GM21737 (cell line): ENCODE measurements at regions not wholly inside any gene's neighbourhood (a gene's known extent, or its start where the extent isn't known, plus 50 kb on each side); places are given as distances from the start of the nearest gene placed in this dataset.

Experiments
- ATAC-seq: cut with Tn5 transposase; IDR thresholded peaks from one replicate; pipeline ENCODE4 v1.9.1; 2021; ENCODE audit warnings: mild to moderate bottlenecking, moderate library complexity; ENCODE audit not compliant: unreplicated experiment

DNA sequence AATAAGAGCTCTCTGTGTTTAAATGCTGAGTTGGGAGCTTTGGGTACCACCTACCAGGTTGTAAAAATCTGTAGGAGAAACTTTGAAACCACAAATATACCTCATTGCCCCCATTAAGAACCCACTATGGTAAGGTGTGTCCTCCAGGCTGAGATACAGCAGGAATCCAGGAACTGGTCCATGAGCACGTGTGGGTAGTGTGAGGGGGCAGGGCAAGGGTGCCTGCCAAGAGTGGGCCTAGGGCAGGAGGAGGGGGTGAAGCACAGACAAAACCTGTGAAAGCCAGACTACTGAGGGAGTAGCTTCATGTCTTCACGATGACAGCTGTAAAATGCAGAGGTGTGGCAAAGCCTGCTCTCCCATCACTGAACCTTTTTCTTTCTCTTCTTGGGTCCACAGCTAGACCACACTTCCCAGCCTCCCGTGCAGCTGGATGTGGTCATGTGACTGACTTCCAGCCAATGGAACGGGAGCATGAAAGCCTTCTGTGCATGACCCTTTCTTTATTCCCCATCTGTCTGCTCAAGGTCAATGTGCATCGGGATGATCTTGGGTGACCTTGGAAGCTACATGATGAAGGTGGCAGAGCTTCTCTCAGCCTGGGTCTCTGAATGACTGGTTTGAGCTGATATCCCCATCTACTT lies 51.1 kb upstream of the POMGNT2 start:
- no peak for ATAC-seq

DNA sequence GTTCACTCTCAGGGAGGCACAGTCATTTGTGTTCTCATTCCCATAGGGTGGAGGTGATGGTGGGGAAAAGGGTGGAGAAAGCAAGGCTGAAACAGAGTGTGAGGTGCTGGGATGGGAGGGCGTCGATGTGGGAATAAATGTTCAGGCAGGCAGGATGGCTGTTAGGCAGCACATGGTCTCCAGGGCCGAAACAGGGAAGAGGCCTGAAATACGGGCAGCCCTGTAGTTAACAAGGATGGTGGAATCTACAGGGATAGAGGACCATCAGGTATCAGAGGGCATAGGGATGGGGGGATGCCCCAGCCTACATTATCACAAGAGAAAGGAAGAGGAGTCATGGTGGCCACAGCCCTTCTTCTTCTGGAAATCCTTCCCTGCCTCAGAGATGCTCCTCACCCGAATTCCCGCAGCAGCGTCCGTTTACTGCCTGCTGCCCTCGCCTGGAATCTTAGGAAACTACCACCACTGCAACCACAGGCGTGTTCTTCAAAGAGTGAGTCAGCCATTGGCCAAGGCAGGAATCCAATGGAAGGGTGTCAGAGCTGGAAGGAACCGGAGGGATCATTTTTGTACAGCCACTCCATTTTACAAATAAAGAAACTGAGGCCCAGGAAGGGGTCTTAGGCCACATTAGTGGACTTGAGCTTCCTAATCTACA lies 49.7 kb upstream of the POMGNT2 start:
- ATAC-seq = no peak
